ENCODE measurements at regions not wholly inside any gene's neighbourhood (a gene's known extent, or its start where the extent isn't known, plus 50 kb on each side); places are given as distances from the start of the nearest gene placed in this dataset.

DNA sequence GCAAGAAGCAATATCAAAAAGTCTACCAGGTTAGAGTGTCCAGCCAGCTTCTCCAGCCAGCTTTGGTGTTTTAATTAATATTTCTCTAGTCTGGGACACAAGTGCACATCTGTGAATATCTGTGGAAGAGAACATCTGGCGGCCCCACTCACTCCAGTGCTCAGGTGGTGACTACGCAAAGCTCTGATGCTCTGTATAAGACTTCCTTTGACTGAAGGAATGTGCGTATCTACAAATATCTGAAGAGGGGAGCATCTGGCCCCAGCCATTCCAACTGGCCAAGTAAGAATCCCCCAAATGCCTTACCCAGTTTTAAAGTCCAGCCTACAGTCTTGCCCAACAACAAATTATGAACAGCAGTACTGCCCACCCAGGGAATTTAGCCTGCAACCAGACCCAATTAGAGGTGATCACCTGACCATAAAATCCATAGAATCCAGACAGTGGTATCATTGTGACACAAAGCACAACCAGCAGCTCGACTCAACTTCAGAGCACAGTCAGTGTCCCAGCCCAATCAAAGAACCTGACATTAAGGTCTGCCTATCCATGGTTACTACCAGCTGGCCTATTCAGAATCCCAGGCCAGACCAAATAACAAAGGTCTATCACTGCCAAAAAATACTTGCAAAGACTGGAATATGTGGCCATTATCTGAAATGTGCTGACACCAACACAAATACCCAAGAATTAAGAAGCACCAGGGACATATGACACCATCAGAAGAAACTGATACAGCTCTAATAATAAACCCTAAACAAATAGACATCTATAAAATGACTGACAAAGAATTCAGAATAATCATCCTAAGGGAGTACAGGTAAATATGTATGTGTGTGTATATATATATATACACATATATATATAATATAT lies 76.1 kb upstream of the MANEA start:
- no peak overlapping the region for H2AFZ ChIP-seq (replicated peaks; ENCODE audit: low read length, poor library complexity)
- ATAC-seq (ENCODE audit: low read depth) (no peak), DNase-seq (no peak)
- peaks cover 8% of the 10 kb centered on the region; the same call in 1 of the 2 replicates for H3K9me3 ChIP-seq (ENCODE audit: control insufficient read depth, insufficient read depth, low read length)
- in situ Hi-C loops (cut with MboI; ENCODE audit: low sequenced_read_pairs) (no loop called here), dilution Hi-C loops (cut with HindIII; ENCODE audit: low sequenced_read_pairs, unreplicated experiment) (no loop called here), intact Hi-C loops (cut with micrococcal nuclease) (no loop called here)
- no peak overlapping the region for H3K18ac ChIP-seq (ENCODE audit: low read depth, low read length)
- no peak overlapping the region for H4K91ac ChIP-seq (ENCODE audit: insufficient read depth, low read depth, low read length)
- no peaks in the 10 kb centered on the region for H3K4me1 ChIP-seq (ENCODE audit: control insufficient read depth, insufficient read depth, low read length)
- H3K79me1 ChIP-seq (ENCODE audit: low read depth in 1 of 2, low read length in 2 of 2) = no peaks in the 10 kb centered on the region
- H3K23ac ChIP-seq (ENCODE audit: low read depth, low read length) = no peak overlapping the region
- no peak overlapping the region for H3K56ac ChIP-seq (ENCODE audit: extremely low read depth, insufficient read depth, low read length)
- no peak overlapping the region for H4K5ac ChIP-seq (ENCODE audit: low read depth, low read length)
- H3K9ac ChIP-seq (ENCODE audit: low read depth, low read length) = no peak overlapping the region
- ChIA-PET POLR2A (ENCODE audit: unreplicated experiment) (no interaction called here), CTCF (no interaction called here)
- no peaks in the 10 kb centered on the region for H3K27me3 ChIP-seq (ENCODE audit: control insufficient read depth, insufficient read depth, low read length)
- no peak overlapping the region for H2BK120ac ChIP-seq (ENCODE audit: low read depth, low read length)
- H2BK20ac ChIP-seq (ENCODE audit: low read depth, low read length) = no peak overlapping the region
- no TSS peak for BruUV-seq (replicated peaks)
- H2AK5ac ChIP-seq (ENCODE audit: low read depth, low read length) = no peak overlapping the region
- no peak overlapping the region for H2AK9ac ChIP-seq (replicated peaks; ENCODE audit: low read depth, low read length, poor library complexity)
- no peak overlapping the region for H2BK5ac ChIP-seq (ENCODE audit: low read depth, low read length, poor library complexity, severe bottlenecking)
- H4K8ac ChIP-seq (ENCODE audit: low read depth in 2 of 2, low read length in 2 of 2) = no peak overlapping the region
- no peak overlapping the region for H3K4me3 ChIP-seq (ENCODE audit: insufficient read depth, low read depth, low read length)
- no peak overlapping the region for H3K27ac ChIP-seq (ENCODE audit: insufficient read depth, low read length)
- TF ChIP-seq FOS (IDR thresholded peaks at IDR 0.05; ENCODE audit: low read depth, low read length) (no peak), CHD1 (IDR thresholded peaks at IDR 0.05; ENCODE audit: low read depth, low read length) (no peak), MAFK (IDR thresholded peaks at IDR 0.05; ENCODE audit: low read depth, low read length) (peak; percentile 51), SMC3 (IDR thresholded peaks at IDR 0.05; ENCODE audit: low read depth, low read length) (no peak)
- no peak overlapping the region for H3K4me2 ChIP-seq (ENCODE audit: low read depth, low read length)
- H3K14ac ChIP-seq (replicated peaks; ENCODE audit: low read depth, low read length) = no peak overlapping the region
- H3K9me1 ChIP-seq (ENCODE audit: insufficient read depth, low read length) = no peaks in the 10 kb centered on the region
- no peaks in the 10 kb centered on the region for H4K20me1 ChIP-seq (ENCODE audit: insufficient read depth, low read length)
- H3K4ac ChIP-seq (ENCODE audit: low read depth, low read length) = no peak overlapping the region
- WGBS, 2 experiments (ENCODE audit: extremely low coverage in 2 of 2, insufficient read length in 1 of 2) = 20% methylated on average over 1 of the region's 4 CpGs; no CpG with 5 or more reads in 1 of the 2 experiments
- H2BK15ac ChIP-seq (ENCODE audit: low read depth, low read length) = no peak overlapping the region
- no peaks in the 10 kb centered on the region for H3K36me3 ChIP-seq (ENCODE audit: control insufficient read depth, insufficient read depth, low read length)

Measured in IMR-90 (cell line).